HCT116 (cell line): ENCODE measurements at regions not wholly inside any gene's neighbourhood (a gene's known extent, or its start where the extent isn't known, plus 50 kb on each side); places are given as distances from the start of the nearest gene placed in this dataset.
"Not testable (repeated sequence)": the region's sequence is repeated elsewhere in the genome, so short reads cannot be mapped to it uniquely, and the experiment has no call there.

Experiments
- CBX3 ChIP-seq: IDR thresholded peaks from 2 replicates; pipeline ENCODE4 v1.6.1; 2012; ENCODE audit warnings: low read depth
- CTCF ChIP-seq, 3 experiments: fragments of 200-600 bp in 1 of 3; sonication (generic) in 1 of 3; IDR thresholded peaks in 2 of 3; conservative IDR thresholded peaks in 1 of 3; 2 replicates each; pipeline ENCODE4 v1.5.1; 2012 to 2017; ENCODE audit warnings: low read depth in 2 of 3, low read length in 2 of 3, antibody characterized with exemption in 1 of 3, borderline replicate concordance in 1 of 3, control low read depth in 1 of 3, mild to moderate bottlenecking in 1 of 3, mixed read lengths in 1 of 3, mixed run types in 1 of 3, moderate library complexity in 1 of 3; ENCODE audit not compliant: insufficient read depth in 1 of 3
- EZH2 ChIP-seq: fragments of 200-600 bp; sonication (generic); IDR thresholded peaks from 2 replicates; pipeline ENCODE4 v1.6.1; 2017; ENCODE audit warnings: antibody characterized with exemption, mixed run types
- EZH2phosphoT487 ChIP-seq: fragments of 200-600 bp; IDR thresholded peaks from 2 replicates; pipeline ENCODE4 v1.6.1; 2018; ENCODE audit warnings: antibody characterized with exemption, borderline replicate concordance
- FOSL1 ChIP-seq: IDR thresholded peaks from 2 replicates; pipeline ENCODE4 v1.6.1; 2012; ENCODE audit warnings: low read depth
- POLR2A ChIP-seq: IDR thresholded peaks from 2 replicates; pipeline ENCODE4 v1.7.0; 2011; ENCODE audit warnings: borderline replicate concordance; ENCODE audit not compliant: insufficient read depth, insufficient read length; ENCODE audit errors: extremely low read depth
- POLR2AphosphoS5 ChIP-seq: IDR thresholded peaks from 2 replicates; pipeline ENCODE4 v1.6.1; 2011; ENCODE audit warnings: mild to moderate bottlenecking, low read depth, low read length, moderate library complexity
- RAD21 ChIP-seq: IDR thresholded peaks from 2 replicates; pipeline ENCODE4 v1.6.1; 2012; ENCODE audit warnings: low read depth, mild to moderate bottlenecking
- REST ChIP-seq: IDR thresholded peaks from 2 replicates; pipeline ENCODE4 v1.6.1; 2012; ENCODE audit warnings: low read depth
- SIN3A ChIP-seq: IDR thresholded peaks from 2 replicates; pipeline ENCODE4 v1.6.1; 2012; ENCODE audit warnings: low read depth
- SP1 ChIP-seq: IDR thresholded peaks from 2 replicates; pipeline ENCODE4 v1.6.1; 2012; ENCODE audit warnings: low read depth
- ZNF274 ChIP-seq: fragments of 200-500 bp; sonication (Bioruptor generic); IDR thresholded peaks from 2 replicates; pipeline ENCODE4 v1.6.1; 2014; ENCODE audit warnings: mild to moderate bottlenecking, low read depth, low read length, inconsistent platforms

- TF ChIP-seq CTCF (IDR thresholded peaks at IDR 0.05 in 2 of 3, conservative IDR thresholded peaks at IDR 0.05 in 1 of 3; ENCODE audit: borderline replicate concordance in 1 of 3, insufficient read depth in 1 of 3, low read depth in 2 of 3, low read length in 2 of 3); POLR2AphosphoS5; EZH2phosphoT487; POLR2A; SIN3A; FOSL1; REST; ZNF274; RAD21; EZH2; CBX3; SP1: not testable (repeated sequence)
These were observed 362.7 kb upstream of the ZNF337 start for GRCh38 chr20:26059324-26059723.
